Germinal center (tissue), 1 donor: ENCODE measurements at regions not wholly inside any gene's neighbourhood (a gene's known extent, or its start where the extent isn't known, plus 50 kb on each side); places are given as distances from the start of the nearest gene placed in this dataset.
"Not testable (repeated sequence)": the region's sequence is repeated elsewhere in the genome, so short reads cannot be mapped to it uniquely, and the experiment has no call there.

ENCODE experiments used
- DNase-seq: peaks from one replicate; pipeline ENCODE4 v3.0.0; 2012; ENCODE audit warnings: mixed read lengths, low spot score

DNA sequence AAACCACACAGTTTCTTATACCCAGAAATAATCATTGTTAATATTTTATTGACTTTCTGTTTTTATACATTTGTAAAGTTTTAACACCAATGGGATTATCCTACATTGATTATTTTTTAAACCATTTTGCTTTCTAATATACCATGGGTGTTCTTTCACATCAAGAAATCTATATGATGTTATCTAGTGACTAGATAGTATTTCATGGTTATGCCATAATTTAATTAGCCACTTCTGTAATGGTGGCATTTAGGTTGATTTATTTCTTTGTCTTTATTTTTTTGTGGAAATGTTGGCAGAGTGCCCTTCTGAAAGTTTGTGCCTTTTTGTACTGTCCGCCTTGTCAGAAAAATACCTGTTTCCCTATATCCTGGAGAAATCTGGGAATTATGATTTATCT lies 193.3 kb downstream of the CEP135 start:
- DNase-seq = no peak

DNA sequence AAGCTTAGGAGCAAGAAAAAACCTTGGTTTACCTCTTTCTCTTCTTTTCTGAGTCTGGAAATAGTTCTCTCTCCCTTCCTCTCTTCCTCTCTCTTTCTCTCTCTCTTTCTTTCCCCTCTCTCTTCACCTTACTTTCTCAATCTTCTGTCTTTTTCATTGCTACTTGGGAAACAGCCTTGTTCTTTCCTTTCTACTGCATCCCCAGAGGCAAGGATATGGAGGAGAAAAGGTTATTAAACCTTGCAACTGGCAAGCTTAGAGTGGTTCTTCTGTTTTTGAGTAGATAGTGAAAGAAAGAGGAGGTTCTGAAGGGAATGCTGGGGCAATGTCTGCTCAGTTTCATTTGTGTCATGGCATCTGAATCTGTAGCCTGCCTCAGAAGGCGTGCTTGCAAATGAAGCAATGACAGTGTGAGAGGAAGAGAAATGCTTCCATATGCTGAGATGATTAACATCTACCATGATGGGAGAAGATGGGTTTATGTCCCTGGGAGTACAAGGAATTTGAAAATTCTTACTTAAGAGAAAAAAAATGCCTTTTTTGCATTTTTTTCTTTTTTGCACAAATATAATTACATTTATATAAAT lies 190.6 kb downstream of the CEP135 start:
- DNase-seq = no peak

- DNase-seq = not testable (repeated sequence)
Observed at GRCh38 chr4:56134834-56135233, 186.1 kb downstream of the CEP135 start.

DNA sequence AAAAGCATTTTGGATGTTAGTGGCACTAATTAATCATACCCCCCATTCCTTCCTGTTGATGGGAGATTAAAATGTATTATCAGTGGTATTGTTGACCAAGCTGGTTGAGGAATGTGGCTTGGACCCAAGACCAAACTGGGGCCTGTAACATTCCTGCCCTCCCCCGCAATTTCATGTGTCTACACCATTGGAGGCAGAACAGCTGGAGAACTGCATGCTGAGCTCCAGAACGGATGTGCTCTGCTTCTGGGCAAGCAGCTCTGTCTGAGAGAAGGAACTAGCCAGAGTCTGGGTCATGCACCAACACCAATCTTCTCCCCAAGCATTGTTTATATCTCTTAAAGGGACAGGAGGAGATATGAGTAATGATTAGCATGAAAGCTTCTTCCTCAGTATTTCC lies 185.5 kb downstream of the CEP135 start:
- DNase-seq = no peak

- no peak for DNase-seq
Observed at GRCh38 chr4:56132835-56133234, 184.1 kb downstream of the CEP135 start.

DNA sequence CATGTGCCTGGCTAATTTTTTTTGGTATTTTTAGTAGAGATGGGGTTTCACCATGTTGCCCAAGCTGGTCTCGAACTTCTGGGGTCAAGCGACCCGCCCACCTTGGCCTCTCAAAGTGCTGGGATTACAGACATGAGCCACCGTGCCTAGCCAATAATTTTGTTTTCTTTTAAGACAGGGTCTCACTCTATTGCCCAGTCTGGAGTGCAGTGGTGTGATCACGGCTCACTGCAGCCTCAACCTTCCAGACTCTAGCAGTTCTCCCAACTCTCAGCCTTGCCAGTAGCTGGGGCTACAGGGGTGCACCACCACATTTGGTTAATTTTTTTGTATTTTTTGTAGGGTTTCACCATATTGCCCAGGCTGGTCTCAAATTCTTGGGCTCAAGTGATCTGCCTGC lies 183.4 kb downstream of the CEP135 start:
- DNase-seq = not testable (repeated sequence)

DNA sequence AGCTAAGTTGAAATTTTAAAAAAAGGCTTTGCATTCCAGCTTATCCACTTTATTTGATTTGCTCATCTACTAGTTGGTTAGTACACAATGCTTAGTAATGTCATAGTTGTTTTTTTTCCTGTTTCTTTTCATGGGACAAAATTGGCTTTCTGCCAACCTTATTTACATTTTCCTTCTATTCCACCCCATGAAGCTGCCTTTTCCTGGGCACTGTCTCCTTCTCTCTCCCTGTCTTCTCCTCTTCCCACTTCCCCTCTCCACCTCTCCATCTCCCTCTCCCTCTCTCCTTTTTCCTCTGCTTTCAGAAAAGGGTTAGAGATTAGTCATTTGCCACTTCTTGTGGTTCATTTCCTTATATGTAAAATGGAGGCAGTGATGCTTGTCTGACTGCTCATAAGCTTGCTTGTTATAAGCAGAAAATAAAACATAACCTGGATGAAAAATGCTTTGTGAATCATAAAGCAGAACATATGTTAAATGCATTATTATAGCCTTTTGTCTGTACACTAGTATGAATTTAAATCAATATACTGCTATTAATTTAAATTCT lies 181.9 kb downstream of the CEP135 start:
- DNase-seq = no peak

- DNase-seq = peak; percentile 18
Observed at GRCh38 chr4:56129431-56129861, 180.7 kb downstream of the CEP135 start.

- DNase-seq = no peak
Observed at GRCh38 chr4:56128213-56128612, 179.5 kb downstream of the CEP135 start.

GRCh38 chr4:56127716-56128115 lies 179.0 kb downstream of the CEP135 start:
- no peak for DNase-seq

GRCh38 chr4:56123547-56123946 lies 174.8 kb downstream of the CEP135 start:
- DNase-seq = no peak

DNA sequence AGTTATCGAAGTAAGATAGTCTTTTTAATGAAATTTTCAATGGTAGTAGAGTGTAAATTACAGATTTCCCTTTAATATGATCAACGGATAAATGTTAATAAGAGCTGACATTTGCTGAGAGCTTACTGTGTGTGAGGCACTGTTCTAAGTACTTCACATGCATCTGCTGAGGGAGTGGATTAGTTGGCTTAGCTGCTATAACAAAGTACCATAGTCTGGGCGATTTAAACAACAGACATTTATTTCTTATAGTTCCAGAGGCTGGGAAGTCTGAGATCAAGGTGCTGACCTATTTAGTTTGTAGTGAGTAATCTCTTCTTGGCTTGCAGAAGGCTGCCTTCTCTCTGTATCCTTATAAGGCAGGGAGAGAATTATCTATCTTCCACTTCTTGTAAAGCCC lies 174.3 kb downstream of the CEP135 start:
- no peak for DNase-seq

DNA sequence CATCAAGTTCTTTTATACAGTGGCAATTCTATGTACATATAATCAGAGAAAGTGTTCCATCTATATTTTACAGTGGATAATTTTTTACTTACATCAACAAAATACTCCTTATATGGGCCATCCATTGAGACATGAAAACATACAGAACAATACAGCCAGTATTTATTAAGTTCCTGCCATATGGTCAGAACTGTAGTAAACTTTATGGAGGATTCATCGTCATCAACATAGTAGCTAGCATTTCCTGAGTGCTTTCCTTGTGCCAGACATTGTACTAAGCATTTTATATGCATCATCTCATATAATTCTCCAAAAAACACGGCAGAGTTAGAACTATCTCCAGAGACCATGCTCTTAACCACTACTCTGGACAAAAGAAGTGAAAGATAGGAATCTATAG lies 170.1 kb downstream of the CEP135 start:
- no peak for DNase-seq

GRCh38 chr4:56118055-56118454 lies 169.3 kb downstream of the CEP135 start:
- no peak for DNase-seq

GRCh38 chr4:56115898-56116297 lies 167.2 kb downstream of the CEP135 start:
- no peak for DNase-seq

- DNase-seq = no peak
Observed at GRCh38 chr4:56112377-56112776, 163.6 kb downstream of the CEP135 start.

- DNase-seq = no peak
Observed at GRCh38 chr4:56106180-56107147, 157.7 kb downstream of the CEP135 start.

- no peak for DNase-seq
Observed at GRCh38 chr4:56104188-56104587, 155.4 kb downstream of the CEP135 start.

DNA sequence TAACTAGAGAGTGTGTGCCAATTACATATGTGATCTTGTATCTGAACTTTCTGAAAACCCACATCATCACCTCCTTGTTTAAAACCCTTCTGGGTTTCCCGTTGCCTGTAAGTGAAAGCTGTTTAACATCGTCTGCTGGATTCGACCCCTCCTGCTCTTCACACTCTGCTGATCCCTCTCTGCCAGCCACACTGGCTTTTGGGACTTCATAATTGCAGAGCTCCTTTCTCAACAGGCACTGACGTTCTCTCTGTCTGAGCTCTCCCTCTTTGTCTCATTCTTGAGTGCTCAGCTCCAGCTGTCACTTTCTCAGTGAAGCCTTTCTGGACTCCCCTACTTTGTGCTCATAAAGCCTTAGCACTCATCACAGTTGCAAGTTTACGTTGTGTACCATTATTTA lies 153.9 kb downstream of the CEP135 start:
- DNase-seq = no peak

DNA sequence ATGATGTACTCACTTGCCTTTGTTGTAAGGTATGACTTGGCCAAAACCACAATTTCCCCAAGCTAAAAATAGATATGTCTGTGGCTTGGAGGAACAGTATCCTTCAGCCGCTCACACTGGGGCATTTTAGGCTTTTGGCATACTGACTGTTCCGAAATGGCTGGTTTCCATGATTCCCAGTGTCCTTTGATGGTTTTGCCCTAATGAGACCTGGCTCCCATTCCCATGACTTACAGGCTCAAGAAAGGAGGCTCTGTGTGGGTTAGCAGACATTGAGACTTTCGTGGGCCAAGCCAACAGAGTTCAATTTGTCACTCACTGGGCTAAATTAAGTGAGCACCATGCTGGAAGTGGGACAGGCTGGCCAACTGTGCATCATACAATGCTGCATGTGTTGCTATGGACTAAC lies 150.6 kb downstream of the CEP135 start:
- DNase-seq = no peak

DNA sequence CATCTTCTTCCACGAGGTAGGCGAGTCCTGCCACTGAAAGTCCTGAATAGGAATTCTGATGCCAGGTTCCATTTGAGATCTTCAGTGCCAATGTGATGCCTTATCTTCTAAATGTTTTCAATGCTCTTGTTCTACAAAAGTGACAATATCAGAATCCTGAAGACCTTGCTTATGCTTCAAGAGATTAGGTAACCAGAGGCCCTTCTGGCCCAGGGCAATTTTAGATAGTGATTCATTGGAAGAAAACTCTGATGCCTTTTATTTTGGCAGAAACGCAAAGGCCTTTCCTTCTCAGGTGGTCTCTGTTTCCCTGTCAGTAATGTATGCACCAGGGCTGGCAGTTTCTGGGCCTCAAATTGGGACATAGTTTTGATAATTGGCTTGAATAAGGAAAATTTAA lies 144.8 kb downstream of the CEP135 start:
- DNase-seq = no peak

DNA sequence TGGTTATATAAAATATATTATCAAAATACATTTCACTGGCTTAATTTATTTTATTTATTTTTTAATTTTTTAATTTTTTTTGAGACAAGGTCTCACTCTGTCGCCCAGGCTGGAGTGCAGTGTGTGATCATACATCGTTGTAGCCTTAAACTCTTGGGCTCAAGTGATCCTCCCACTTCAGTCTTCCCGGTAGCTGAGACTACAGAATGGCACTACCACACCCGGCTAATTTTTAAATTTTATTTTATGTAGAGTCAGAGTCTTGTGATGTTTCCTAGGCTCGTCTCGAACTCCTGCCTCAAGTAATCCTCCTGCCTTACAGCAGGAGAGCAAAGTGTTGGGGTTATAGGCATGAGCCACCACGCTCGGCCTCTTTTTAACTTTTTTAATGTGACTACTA lies 143.8 kb downstream of the CEP135 start:
- DNase-seq = no peak

GRCh38 chr4:56086561-56086960 lies 137.8 kb downstream of the CEP135 start:
- no peak for DNase-seq
